ENCODE measurements at regions not wholly inside any gene's neighbourhood (a gene's known extent, or its start where the extent isn't known, plus 50 kb on each side); places are given as distances from the start of the nearest gene placed in this dataset.

DNA sequence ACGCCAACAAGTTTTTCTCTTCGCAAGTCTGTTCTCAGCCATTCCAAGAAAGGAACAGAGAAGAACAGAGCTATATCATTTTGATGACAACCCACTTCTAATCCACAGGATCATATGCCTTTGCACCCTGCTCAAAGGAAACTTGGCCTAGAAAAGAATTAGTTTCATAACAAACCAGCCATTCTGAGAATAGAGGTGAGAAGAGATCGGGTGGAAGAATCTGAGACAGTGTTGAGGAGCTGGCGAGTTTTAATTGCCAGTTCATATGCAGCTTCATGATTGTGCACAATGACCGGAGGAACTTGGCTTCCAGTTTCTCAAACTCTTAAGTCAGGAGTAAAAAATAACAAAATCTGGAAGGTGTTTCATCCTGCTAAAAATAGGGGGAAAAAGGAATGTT lies 380.0 kb downstream of the NR2F1-AS1 start:
- DNase-seq: no peak
- Histone ChIP-seq H3K9me3 (peaks cover 0 to 4% (median 0%) of the 10 kb centered on the region in 8 donors), H3K27ac (peak overlapping the region in 1 of 8 donors; percentile 6), H3K27me3 (replicated peaks in 1 of 7) (no peaks in the 10 kb centered on the region), H3K4me3 (no peak overlapping the region), H3K36me3 (no peaks in the 10 kb centered on the region), H3K4me1 (no peaks in the 10 kb centered on the region)
- intact Hi-C loops (cut with DNase I; ENCODE audit: low total_unique reads): no loop called here
- TF ChIP-seq CTCF (IDR thresholded peaks at IDR 0.05 in 8 of 11, conservative IDR thresholded peaks at IDR 0.05 in 3 of 11) (no peak), POLR2A (IDR thresholded peaks at IDR 0.05) (no peak), POLR2AphosphoS5 (IDR thresholded peaks at IDR 0.05) (no peak)
- 79 to 91% (median 89%) methylated on average over 5 of the region's 5 CpGs for WGBS, 5 donors

DNA sequence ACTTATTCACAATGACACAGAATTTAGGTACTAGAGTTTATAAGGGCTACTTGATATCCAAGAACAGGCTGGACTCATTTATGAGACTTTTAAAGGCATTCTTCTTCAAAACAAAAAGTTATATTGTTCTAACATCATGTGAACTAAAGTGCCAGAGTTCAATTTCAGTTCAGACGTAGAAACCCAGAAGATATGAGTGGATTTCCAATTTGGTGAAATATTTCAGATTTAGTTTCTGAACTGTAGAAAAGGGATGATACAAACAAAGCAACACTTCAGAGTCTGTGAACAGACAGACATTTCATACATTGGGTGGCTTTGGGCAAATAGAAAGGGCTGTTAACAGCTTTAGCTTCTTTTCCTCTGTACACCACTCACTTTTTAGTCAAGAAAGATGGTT lies 384.0 kb downstream of the NR2F1-AS1 start:
- TF ChIP-seq POLR2A (IDR thresholded peaks at IDR 0.05) (no peak), CTCF (IDR thresholded peaks at IDR 0.05 in 8 of 11, conservative IDR thresholded peaks at IDR 0.05 in 3 of 11) (no peak), POLR2AphosphoS5 (IDR thresholded peaks at IDR 0.05) (no peak)
- DNase-seq: no peak
- intact Hi-C loops (cut with DNase I; ENCODE audit: low total_unique reads): no loop called here
- 63 to 85% (median 83%) methylated on average over 1 of the region's 1 CpG for WGBS, 5 donors
- no peak overlapping the region for H3K4me3 ChIP-seq
- H3K9me3 ChIP-seq: no peaks in the 10 kb centered on the region
- no peaks in the 10 kb centered on the region for H3K4me1 ChIP-seq
- no peak overlapping the region for H3K27ac ChIP-seq
- no peaks in the 10 kb centered on the region for H3K27me3 ChIP-seq (replicated peaks in 1 of 7)
- no peaks in the 10 kb centered on the region for H3K36me3 ChIP-seq

GRCh38 chr5:93193431-93194347 lies 387.3 kb downstream of the NR2F1-AS1 start:
- no peaks in the 10 kb centered on the region for H3K27me3 ChIP-seq (replicated peaks in 1 of 7)
- no peaks in the 10 kb centered on the region for H3K9me3 ChIP-seq
- H3K4me3 ChIP-seq: no peak overlapping the region
- DNase-seq: no peak
- peak overlapping the region in 4 of 8 donors; percentile 7 to 45 (median 17) for H3K27ac ChIP-seq
- WGBS, 5 donors: 44 to 70% (median 61%) methylated on average over 7 of the region's 7 CpGs
- TF ChIP-seq POLR2AphosphoS5 (IDR thresholded peaks at IDR 0.05) (no peak), CTCF (IDR thresholded peaks at IDR 0.05 in 8 of 11, conservative IDR thresholded peaks at IDR 0.05 in 3 of 11) (no peak)
- H3K4me1 ChIP-seq: no peaks in the 10 kb centered on the region
- intact Hi-C loops (cut with DNase I; ENCODE audit: low total_unique reads): no loop called here
- no peaks in the 10 kb centered on the region for H3K36me3 ChIP-seq

DNA sequence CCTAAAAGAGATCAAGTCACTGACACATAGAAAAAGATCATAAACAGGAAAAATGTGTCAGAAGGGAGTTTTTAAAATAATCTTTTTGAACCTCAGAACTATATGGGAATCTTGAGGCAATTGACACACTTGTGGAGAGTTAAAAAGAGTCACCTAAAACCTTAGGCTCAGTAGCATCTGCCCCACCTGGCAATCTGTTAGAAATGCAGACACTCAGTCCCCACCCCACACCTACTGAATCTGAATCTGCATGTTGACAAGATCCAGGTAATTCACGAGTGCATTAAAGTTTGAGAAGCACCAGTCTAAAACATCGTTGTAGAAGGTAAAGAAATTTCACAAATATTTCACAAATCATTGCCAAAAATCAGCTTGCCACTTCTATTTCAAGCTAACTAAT lies 388.3 kb downstream of the NR2F1-AS1 start:
- Histone ChIP-seq H3K9me3 (no peaks in the 10 kb centered on the region), H3K27me3 (replicated peaks in 1 of 7) (no peaks in the 10 kb centered on the region), H3K4me1 (no peaks in the 10 kb centered on the region), H3K27ac (peak overlapping the region in 5 of 8 donors; percentile 3 to 22 (median 15)), H3K36me3 (no peaks in the 10 kb centered on the region), H3K4me3 (no peak overlapping the region)
- intact Hi-C loops (cut with DNase I; ENCODE audit: low total_unique reads): no loop called here
- TF ChIP-seq POLR2A (IDR thresholded peaks at IDR 0.05): no peak
- TF ChIP-seq CTCF (IDR thresholded peaks at IDR 0.05 in 8 of 11, conservative IDR thresholded peaks at IDR 0.05 in 3 of 11): no peak
- TF ChIP-seq POLR2AphosphoS5 (IDR thresholded peaks at IDR 0.05): no peak
- 59 to 76% (median 70%) methylated on average over 2 of the region's 2 CpGs for WGBS, 5 donors
- DNase-seq: no peak

Data from spleen (tissue), 11 donors.